ENCODE measurements at regions not wholly inside any gene's neighbourhood (a gene's known extent, or its start where the extent isn't known, plus 50 kb on each side); places are given as distances from the start of the nearest gene placed in this dataset.
A peak's percentile ranks its signal among the peaks of the same experiment; 100 is the strongest.

DNA sequence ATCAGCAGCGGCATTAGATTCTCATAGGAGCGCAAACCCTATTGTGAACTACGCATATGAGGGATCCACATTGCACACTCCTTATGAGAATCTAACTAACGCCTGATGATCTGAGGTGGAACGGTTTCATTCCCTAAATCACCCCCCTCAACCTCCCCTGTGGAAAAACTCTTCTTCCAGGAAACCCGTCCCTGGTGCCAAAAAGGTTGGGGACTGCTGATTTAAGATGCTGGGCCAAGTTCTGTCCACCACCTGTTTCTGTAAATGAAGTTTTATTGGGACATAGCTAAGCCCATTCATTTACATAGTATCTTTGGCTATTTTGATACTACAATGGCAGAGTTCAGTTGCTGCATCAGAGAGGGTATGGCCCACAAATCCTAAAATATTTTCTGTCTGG, 268.2 kb upstream of the PRDM1 start:
- no peak overlapping the region for H3K4me3 ChIP-seq (ENCODE audit: low read depth, low read length)
- TF ChIP-seq, protein P1, sequence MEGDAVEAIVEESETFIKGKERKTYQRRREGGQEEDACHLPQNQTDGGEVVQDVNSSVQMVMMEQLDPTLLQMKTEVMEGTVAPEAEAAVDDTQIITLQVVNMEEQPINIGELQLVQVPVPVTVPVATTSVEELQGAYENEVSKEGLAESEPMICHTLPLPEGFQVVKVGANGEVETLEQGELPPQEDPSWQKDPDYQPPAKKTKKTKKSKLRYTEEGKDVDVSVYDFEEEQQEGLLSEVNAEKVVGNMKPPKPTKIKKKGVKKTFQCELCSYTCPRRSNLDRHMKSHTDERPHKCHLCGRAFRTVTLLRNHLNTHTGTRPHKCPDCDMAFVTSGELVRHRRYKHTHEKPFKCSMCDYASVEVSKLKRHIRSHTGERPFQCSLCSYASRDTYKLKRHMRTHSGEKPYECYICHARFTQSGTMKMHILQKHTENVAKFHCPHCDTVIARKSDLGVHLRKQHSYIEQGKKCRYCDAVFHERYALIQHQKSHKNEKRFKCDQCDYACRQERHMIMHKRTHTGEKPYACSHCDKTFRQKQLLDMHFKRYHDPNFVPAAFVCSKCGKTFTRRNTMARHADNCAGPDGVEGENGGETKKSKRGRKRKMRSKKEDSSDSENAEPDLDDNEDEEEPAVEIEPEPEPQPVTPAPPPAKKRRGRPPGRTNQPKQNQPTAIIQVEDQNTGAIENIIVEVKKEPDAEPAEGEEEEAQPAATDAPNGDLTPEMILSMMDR (IDR thresholded peaks at IDR 0.05; ENCODE audit: insufficient read depth, low read length, severe bottlenecking), result no peak

DNA sequence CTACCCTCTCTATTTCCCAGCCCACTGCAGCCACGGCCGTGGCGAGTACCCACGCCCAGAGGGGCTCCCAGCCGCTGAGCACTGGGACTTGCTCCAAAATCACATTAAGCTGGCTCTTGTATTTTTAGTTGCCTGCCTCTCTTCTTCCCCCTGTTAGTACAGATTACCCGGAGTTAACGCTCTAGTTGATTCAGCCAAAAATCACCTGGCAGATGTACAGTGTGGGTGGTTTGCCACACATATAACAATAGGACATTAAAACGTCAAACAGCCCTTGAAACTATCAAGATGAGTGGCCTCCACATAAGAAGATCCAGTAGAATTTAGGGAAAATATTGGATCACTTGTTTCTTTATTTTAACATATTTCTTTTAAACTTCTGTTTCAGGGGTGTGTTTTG, 268.8 kb upstream of the PRDM1 start:
- Histone ChIP-seq H3K27me3 (ENCODE audit: control insufficient read depth, insufficient read depth, low read length) (no peaks in the 10 kb centered on the region), H3K4me3 (ENCODE audit: low read depth, low read length) (no peak overlapping the region), H3K36me3 (ENCODE audit: control insufficient read depth, insufficient read depth, low read length) (no peaks in the 10 kb centered on the region)
- TF ChIP-seq, protein P1 (IDR thresholded peaks at IDR 0.05; ENCODE audit: insufficient read depth, low read length, severe bottlenecking), result no peak
- FAIRE-seq (no peak), DNase-seq (ENCODE audit: low read depth) (no peak)

More for the DNA sequence above, 268.2 kb upstream of the PRDM1 start:
- H3K36me3 ChIP-seq (ENCODE audit: control insufficient read depth, insufficient read depth, low read length), result no peaks in the 10 kb centered on the region
- FAIRE-seq, result no peak
- no peak for DNase-seq (ENCODE audit: low read depth)
- H3K27me3 ChIP-seq (ENCODE audit: control insufficient read depth, insufficient read depth, low read length), result no peaks in the 10 kb centered on the region

DNA sequence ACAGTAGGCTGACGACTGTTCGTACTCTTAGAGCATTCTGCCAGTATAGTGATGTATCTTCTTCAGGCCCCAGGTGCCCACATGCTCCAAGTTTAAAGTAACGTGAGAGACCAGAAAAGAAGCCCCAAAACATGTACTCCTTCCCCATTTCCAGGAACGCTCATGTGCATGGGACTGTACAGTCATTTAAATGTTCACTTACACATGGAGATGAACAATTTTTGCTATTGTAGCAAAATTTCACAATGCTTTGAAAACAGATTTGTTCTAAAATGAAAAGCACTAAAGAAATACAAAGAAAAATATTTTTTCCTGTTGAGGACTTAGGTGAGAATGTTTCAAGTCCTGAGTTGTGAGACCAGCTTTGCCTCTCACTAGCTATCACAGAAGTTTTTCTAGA, 269.3 kb upstream of the PRDM1 start:
- Histone ChIP-seq H3K27me3 (ENCODE audit: control insufficient read depth, insufficient read depth, low read length) (no peaks in the 10 kb centered on the region), H3K4me3 (ENCODE audit: low read depth, low read length) (no peak overlapping the region), H3K36me3 (ENCODE audit: control insufficient read depth, insufficient read depth, low read length) (no peaks in the 10 kb centered on the region)
- FAIRE-seq (no peak), DNase-seq (ENCODE audit: low read depth) (no peak)
- TF ChIP-seq, protein P1 (IDR thresholded peaks at IDR 0.05; ENCODE audit: insufficient read depth, low read length, severe bottlenecking), result no peak

DNA sequence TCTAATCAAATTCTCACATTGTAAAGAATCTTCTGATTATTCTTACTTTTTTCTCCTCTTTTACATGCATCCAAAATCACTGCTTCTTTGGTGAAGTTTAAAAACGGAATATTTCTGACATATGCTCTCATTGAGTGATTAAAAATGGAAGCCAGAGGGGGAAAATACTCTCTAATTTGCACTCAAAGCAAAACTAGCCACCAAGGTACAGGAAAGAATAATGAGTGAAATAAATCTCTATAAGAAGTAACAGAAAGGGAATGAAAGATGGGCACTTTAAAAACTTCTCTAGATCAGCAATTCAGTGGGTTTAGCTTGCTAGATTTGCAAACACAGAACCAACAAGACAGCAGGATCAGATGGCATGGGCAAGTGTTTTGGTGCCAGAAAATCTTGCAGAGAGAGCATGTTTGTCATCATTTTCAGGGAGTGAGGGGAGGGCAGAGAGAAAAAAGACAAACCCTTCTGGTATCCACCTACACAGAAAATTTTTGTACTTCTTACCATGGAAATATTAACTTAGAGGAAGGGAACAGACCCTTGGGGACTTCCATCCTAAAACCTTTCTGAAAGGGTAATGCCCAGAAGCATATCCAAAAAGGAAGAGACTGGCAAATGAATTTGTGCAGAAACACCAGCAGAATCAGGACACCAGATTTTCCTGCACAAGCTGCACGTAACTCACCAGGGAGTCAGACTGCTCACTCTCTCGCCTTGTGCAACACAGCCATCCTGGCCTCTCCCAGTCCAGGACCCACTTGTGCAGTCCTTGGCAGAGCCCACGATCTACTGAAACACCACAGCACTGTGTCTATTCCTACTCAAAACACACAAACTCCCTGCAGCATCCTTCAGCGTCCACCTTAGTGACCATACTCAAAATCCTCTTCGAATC, 270.2 kb upstream of the PRDM1 start:
- TF ChIP-seq, protein P1 (IDR thresholded peaks at IDR 0.05; ENCODE audit: insufficient read depth, low read length, severe bottlenecking), result no peak
- FAIRE-seq, result peak; percentile 83
- H3K27me3 ChIP-seq (ENCODE audit: control insufficient read depth, insufficient read depth, low read length), result no peaks in the 10 kb centered on the region
- H3K4me3 ChIP-seq (ENCODE audit: low read depth, low read length), result no peak overlapping the region
- H3K36me3 ChIP-seq (ENCODE audit: control insufficient read depth, insufficient read depth, low read length), result no peaks in the 10 kb centered on the region
- DNase-seq (ENCODE audit: low read depth), result no peak

DNA sequence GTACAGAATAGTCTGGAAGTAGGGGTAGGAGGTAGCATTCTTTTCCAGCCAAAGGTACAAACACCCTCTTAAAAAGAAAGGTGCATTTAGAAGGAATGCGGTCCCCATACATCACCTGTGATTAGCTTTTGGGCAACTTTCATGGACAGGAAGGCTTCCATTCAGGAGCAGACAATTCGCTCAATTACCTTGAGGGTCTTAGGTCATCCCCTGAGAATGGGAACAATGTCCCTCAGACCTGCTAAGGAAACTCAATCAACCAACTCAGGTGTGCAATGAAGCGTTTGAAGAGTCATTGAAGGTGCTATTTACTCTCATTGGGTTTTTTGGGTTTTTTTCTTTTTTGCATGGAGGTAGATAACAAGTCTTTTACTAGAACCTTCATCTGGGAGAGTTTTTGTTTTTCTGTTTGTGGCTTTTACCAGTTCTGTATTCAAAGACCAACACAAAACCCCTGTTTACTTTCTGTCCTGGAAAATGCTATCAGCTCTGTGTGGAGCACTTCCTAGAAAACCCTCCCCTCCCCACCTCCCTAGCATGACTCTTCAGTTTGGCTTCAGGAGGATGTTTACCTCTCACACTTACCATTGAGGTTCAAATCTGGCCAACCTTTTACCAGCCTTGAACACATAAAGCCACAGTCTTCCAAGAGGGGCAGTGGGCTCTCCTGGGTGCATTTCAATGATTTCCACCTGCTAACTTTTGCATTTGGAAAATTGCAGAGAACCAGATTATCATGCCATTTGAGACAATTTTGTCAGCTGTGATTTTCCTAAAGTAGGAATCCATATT, 271.2 kb upstream of the PRDM1 start:
- Histone ChIP-seq H3K27me3 (ENCODE audit: control insufficient read depth, insufficient read depth, low read length) (no peaks in the 10 kb centered on the region), H3K4me3 (ENCODE audit: low read depth, low read length) (no peak overlapping the region), H3K36me3 (ENCODE audit: control insufficient read depth, insufficient read depth, low read length) (no peaks in the 10 kb centered on the region)
- FAIRE-seq, result no peak
- TF ChIP-seq, protein P1 (IDR thresholded peaks at IDR 0.05; ENCODE audit: insufficient read depth, low read length, severe bottlenecking), result no peak
- DNase-seq (ENCODE audit: low read depth), result no peak

Measured in bronchial epithelial cell (primary cell).